GM23248 (cell line): ENCODE measurements at regions not wholly inside any gene's neighbourhood (a gene's known extent, or its start where the extent isn't known, plus 50 kb on each side); places are given as distances from the start of the nearest gene placed in this dataset.

Source experiments
- EZH2 ChIP-seq: fragments of 200-600 bp; sonication (generic); IDR thresholded peaks from 2 replicates; pipeline ENCODE4 v1.6.1; 2018; ENCODE audit warnings: antibody characterized with exemption, mild to moderate bottlenecking; ENCODE audit not compliant: insufficient read depth, poor library complexity, severe bottlenecking
- EZH2phosphoT487 ChIP-seq: fragments of 200-600 bp; sonication (generic); IDR thresholded peaks from 2 replicates; pipeline ENCODE4 v1.6.1; 2018; ENCODE audit warnings: antibody characterized with exemption, moderate library complexity, mild to moderate bottlenecking, low read depth; ENCODE audit not compliant: insufficient read depth

DNA sequence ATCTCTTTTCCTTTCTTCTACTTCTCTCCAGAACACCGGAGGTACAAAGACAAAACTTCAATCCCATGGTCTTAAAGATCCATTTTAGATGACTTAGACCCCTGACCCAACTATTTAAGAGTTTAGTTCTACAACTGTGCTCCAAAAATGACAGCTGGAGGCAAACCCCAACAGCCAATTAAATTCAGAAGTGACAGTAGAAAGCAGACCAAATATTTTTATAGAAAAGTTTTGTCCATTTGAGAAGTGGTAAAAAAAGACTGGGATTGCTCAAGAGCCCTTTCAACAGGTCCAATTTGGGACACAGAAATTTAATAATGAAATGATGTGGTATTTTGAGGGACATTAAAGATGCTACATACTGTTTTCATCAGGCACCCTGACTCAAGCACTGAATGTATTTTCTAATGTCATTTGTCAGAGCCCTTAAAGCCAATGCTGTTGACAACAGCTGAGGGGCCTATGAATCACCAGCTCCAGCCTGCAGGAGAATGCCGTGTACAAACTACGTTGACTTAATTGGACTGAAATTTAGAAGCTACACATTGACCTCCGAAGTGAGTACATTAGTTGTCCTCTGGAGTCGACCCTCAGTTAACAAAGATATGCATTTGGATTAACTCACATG is 147.5 kb upstream of the PIK3R1 start:
- TF ChIP-seq EZH2: no peak
- TF ChIP-seq EZH2phosphoT487: no peak
